GM21367 (cell line): ENCODE measurements at regions not wholly inside any gene's neighbourhood (a gene's known extent, or its start where the extent isn't known, plus 50 kb on each side); places are given as distances from the start of the nearest gene placed in this dataset.
"Not testable (repeated sequence)": the region's sequence is repeated elsewhere in the genome, so short reads cannot be mapped to it uniquely, and the experiment has no call there.

ENCODE experiments used
- ATAC-seq: cut with Tn5 transposase; IDR thresholded peaks from one replicate; pipeline ENCODE4 v1.9.1; 2021; ENCODE audit not compliant: unreplicated experiment

- no peak for ATAC-seq
Measured at GRCh38 chr9:87195306-87195705, 248.0 kb upstream of the GAS1 start.

- no peak for ATAC-seq
Measured at GRCh38 chr9:87197349-87198130, 250.2 kb upstream of the GAS1 start.

GRCh38 chr9:87198716-87199115, 251.4 kb upstream of the GAS1 start:
- no peak for ATAC-seq

GRCh38 chr9:87199278-87199677, 252.0 kb upstream of the GAS1 start:
- ATAC-seq = no peak

GRCh38 chr9:87199782-87200181, 252.5 kb upstream of the GAS1 start:
- no peak for ATAC-seq

GRCh38 chr9:87201351-87201751, 254.0 kb upstream of the GAS1 start:
- ATAC-seq = no peak

- ATAC-seq = no peak
Measured at GRCh38 chr9:87206064-87206661, 258.9 kb upstream of the GAS1 start.

GRCh38 chr9:87210658-87211057, 263.4 kb upstream of the GAS1 start:
- not testable (repeated sequence) for ATAC-seq

GRCh38 chr9:87211669-87212068, 264.4 kb upstream of the GAS1 start:
- no peak for ATAC-seq

GRCh38 chr9:87212605-87213021, 265.3 kb upstream of the GAS1 start:
- ATAC-seq = no peak

- ATAC-seq = no peak
Measured at GRCh38 chr9:87213948-87214347, 266.6 kb upstream of the GAS1 start.

GRCh38 chr9:87214991-87215390, 267.7 kb upstream of the GAS1 start:
- ATAC-seq = no peak

GRCh38 chr9:87216036-87216435, 268.7 kb upstream of the GAS1 start:
- ATAC-seq = no peak

- ATAC-seq = no peak
Measured at GRCh38 chr9:87216897-87217455, 269.7 kb upstream of the GAS1 start.

GRCh38 chr9:87223392-87224246, 274.0 kb upstream of the DAPK1 start:
- no peak for ATAC-seq

- ATAC-seq = no peak
Measured at GRCh38 chr9:87226896-87227295, 270.8 kb upstream of the DAPK1 start.

GRCh38 chr9:87227456-87227855, 270.2 kb upstream of the DAPK1 start:
- ATAC-seq = no peak

- no peak for ATAC-seq
Measured at GRCh38 chr9:87229108-87229507, 268.6 kb upstream of the DAPK1 start.

GRCh38 chr9:87233431-87233830, 264.2 kb upstream of the DAPK1 start:
- no peak for ATAC-seq

GRCh38 chr9:87233899-87234455, 263.7 kb upstream of the DAPK1 start:
- ATAC-seq = no peak

GRCh38 chr9:87234854-87235253, 262.8 kb upstream of the DAPK1 start:
- no peak for ATAC-seq
